ENCODE measurements at regions not wholly inside any gene's neighbourhood (a gene's known extent, or its start where the extent isn't known, plus 50 kb on each side); places are given as distances from the start of the nearest gene placed in this dataset.

DNA sequence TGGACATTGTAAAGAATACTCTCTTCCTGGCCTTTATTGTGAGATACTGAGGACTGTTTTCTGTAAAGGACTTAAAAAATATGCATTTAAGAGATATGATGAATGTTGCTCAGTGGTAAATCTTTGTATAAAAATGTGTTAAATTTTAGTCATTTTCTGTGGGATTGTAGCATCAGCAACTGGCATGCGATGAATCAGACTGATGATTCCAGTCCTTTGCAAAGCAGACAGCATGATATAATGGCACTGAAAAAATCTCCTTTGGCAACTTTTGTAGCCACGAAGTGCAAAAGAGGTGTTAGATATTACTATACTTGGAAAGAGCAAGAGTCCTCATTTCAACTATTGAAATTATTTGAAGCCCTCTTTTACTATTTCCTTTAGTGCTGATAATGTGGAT lies 678.7 kb downstream of the PLCL1 start:
- no peak for DNase-seq

DNA sequence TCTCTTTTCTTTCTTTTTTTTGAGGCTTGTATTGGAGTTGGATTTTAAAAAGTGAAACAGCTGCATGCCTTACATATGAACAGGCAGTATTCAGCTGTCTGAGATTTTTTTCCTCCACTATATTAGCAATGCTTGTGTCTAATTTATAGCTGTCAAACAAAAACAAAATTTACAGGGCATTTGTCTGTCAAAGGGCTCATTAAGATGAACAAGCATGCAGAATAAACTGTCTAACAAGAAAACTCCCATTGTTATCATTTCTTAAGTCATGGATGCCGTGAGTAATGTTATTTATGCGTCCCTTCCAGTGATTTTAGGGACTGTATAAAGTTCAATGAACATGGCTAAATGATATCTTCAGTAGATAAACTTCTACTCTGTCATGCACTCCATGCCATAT lies 674.7 kb downstream of the PLCL1 start:
- no peak for DNase-seq

DNA sequence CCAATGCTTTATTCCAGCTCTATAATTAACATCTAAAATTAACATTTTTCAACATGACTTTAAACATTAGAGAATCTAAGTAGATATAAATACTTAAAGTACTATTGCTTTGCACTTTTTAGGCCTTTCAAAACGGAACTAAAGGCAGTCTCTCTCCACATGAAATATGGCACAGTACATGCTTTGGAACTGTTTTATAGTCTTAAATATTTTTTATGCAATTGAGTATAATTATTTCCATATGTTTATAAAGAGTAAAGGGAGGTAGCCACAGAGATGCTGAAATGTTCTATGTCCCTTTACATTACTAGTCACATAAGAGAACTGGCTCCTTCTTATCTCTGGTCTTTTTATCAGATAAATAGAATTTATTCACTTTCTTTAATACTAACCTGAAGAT lies 674.0 kb downstream of the PLCL1 start:
- DNase-seq, result no peak

DNA sequence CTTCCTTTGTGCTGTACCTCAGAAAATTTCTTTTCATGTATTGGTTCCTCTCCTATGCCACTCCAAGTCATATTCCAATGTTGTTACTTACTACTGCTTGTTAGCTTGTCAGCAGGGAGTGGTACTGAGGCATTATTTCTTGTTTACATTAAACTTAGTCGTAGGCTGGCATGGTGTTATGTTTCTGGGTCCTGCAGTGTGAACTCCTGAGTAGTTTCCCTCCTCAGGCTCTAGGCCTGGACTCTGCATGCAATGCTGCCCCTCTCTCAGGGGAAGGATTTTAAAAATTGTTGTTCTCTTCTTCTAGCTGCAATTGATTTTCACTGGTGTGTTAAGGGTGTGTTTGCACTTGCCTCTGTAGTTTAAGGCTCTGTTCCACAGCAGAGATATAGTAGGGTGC lies 671.6 kb downstream of the PLCL1 start:
- no peak for DNase-seq

DNA sequence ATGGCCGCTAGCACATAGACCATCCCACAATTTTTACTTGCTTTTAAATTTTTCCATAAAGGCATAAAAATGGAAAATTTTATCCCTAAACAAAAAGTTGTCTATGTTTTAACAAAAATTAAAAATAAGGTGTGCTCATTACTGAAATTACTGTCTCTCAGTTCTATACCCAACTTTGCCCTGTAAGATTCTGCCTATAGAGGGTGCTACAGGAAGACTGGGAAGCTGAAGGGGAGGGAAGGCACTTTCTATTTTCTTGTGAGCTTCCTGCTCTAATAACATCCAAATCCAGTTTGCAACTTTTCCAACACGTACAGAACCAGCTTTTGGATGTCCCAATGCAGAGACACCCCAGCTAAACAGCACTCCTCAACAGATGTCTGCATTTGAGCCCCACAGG lies 666.9 kb downstream of the PLCL1 start:
- DNase-seq, result no peak

DNA sequence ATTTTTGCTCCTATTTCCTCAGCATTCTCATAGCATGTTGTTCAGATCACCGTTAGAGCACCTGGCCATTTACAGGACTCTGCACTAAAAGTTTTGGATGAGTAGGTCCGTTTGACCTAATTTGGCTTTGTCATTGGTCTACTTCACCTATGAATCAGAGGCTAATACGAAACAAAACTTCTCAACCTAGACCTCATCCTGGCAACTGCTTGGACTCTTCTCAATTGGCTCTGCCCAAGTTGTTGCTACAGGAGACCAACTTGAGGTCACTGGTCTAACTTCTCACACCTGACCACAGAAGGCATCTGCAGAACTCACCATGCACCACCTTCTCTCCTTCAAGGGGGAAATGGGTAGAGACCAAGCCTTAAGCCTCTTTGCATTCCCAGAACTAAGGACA lies 663.7 kb downstream of the PLCL1 start:
- no peak for DNase-seq

DNA sequence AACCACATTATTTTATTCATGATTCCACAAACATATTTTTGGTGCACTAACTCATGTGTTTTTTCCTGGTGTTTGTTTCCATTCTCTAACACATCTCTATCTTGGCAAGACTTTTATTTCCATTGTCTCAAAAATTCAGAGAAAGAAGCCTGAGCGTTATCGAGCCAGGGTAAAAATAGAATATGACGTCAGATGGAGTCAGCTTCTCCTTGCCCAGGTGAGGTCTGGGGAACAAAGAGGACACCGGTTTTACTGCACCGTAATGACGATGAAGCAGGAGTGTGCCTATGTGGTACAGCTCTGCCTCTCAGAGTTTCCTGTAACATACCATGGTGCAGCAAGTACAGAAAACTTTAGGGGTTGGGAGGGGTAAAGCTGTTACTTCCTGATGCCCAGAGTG lies 661.6 kb downstream of the PLCL1 start:
- DNase-seq, result no peak

DNA sequence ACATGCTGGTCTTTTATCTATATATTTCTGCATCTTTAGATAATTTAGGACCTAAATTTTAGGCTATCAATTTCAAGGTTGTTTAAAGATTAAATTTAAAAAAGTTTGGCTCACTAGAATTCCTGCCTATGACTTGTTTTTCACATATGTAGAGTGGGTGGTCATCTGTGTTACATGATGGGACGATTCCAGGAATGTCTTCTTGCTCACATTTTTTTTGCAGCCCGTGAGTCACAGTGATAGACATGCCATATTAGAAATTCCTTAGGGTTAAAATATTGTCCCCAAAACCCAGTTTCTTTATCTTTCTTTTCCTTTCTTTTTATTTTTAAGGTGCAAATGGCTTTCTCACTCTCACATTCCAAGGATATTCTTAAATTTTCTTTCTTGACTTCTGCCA lies 652.0 kb downstream of the PLCL1 start:
- DNase-seq, result no peak

DNA sequence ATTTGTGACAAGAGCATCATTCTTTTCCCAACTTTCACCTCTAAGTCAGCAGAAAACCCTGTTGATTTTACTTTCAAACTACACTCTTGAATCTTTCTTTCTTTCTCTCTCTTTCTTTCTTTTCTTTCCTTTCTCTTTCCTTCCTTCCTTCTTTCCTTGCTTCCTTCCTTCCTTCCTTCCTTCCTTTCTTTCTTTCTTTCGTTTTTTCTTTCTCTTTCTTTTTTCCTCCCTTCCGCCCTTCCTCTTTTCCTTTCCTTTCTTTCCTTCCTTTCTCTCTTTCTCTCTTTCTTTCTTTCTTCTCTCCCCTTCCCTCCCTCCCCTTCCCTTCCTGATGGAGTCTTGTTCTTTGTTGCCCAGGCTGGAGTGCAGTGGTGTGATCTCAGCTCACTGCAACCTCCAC lies 649.5 kb downstream of the PLCL1 start:
- no peak for DNase-seq

DNA sequence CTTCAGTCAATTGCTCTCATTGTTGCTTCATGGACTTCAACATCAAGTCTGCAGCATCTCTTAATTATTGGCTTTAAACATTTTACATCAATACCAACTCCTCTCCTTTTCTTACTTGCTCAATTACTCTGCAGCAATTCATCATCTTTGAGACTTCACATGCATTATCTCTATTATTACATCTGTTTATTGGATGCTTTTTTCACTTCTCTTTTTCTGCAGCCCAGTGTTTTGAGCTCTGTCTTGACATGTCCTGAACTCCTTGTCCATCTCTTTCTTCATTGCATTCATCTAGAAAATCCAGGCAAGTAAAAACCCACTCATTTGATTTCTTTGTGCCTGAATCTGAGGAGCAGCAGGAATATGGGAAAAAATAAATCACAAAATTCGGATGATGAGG lies 647.9 kb downstream of the PLCL1 start:
- DNase-seq, result no peak

DNA sequence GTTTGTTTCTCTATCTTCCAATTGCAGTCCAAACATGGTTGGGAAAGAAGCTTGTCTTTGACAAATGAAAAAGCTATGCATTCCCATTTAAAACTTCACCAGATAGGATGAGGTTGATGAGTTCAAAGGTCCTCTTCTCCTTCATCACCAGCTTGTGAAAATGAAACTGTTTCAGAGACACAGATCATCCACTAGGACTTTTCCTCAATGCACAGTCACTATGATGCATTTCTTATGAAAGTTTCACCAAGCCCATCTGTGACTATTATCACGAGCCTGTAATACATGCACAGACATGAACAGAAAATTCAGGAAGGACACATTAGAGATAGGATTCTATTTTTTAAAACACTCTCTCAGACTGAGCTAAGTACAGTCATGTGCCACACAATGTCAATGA lies 644.4 kb downstream of the PLCL1 start:
- no peak for DNase-seq

DNA sequence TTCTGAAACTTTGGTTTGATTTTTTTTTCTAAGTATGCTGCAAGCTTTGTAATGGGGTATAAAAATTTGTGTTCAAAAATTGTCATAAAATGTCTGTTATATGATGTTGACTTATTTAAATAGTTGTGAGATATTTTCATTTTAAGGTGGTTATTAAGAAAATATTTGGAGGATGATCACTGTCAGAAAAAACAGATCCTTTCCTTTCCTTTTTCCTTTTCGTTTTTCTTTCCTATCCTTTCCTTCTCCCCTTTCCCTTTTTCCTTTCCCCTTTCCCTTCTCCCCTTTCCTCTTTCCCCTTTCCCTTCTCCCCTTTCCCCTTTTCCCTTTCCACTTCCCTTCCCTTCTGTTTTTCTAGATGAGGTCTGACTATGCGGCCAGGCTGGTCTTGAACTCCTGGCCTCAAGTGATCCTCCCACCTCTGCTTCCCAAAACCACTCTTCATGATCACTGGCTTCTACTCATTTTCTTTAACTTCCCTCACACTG lies 640.5 kb downstream of the PLCL1 start:
- DNase-seq, result no peak

DNA sequence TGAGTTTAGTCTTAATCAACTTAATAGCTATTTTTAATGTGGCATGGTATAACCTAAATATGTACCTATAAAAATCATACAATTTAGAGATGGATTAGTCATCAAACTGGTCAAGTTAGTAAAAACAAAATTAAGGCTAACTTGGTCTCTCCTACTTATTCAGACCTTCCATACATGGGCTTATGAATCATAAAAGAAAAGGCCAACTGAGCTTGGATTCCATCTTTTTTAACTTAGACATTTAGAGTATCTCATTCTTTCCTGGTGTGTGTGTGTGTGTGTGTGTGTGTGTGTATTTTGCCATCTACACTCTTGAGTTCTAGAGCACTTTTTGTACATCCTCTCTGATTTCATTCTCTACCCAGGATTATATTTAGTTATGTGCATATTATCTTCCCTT lies 637.5 kb downstream of the PLCL1 start:
- no peak for DNase-seq

DNA sequence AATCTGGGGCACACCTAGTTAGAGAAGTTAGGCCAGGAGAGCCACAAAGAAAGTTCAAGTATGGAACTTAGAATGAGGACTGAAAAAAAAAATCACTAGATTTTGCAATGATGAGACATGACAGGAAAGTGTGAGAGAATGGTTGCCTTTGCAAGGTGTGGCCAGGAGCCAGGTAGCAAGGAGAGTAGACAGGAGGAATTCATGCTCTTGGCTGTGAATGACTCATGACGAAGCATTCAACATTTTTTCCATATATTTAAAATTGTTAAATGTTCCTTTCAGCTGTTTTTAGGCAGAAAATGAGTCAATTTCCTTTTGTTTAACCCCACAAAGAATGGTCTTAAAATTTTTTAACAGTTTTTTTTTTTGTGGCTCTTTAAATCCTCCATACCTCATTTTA lies 636.9 kb downstream of the PLCL1 start:
- no peak for DNase-seq

DNA sequence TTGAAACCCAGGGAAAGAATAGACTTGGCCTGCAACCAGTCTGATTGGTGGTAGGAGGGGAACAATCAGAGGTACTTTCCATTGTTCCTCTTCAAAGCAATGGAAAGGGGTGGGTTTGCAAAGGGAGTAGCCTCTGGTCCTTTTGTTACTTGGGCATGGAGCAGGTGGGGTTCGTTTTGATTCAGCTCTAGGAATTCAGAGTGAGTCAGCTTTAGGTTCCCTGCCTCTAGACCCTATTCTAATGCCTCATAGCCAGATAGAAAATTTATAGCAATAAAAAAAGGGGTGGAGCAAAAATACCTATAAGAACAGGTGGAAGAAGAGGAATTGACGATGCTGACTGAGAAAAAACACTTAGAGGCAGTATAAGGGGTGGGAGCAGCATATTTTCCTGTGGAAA lies 636.4 kb downstream of the PLCL1 start:
- no peak for DNase-seq

DNA sequence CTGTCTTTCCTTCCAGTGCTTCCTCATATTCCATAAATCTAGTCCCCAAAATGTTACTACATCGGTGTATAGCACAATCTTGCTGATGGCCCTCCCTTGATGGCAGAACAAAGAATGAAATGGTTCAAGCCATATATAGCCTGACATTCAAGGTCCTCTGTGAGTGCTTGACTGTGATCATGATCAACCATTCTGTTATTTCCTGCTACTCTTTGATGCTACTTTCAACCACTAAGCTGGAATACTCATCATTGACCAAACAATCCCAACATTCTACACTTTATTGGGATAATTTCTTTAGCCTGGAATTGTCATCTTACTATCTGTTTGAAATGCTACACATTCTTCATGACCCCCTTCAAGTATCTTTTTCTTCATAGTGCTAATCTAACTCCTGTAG lies 633.9 kb downstream of the PLCL1 start:
- no peak for DNase-seq

DNA sequence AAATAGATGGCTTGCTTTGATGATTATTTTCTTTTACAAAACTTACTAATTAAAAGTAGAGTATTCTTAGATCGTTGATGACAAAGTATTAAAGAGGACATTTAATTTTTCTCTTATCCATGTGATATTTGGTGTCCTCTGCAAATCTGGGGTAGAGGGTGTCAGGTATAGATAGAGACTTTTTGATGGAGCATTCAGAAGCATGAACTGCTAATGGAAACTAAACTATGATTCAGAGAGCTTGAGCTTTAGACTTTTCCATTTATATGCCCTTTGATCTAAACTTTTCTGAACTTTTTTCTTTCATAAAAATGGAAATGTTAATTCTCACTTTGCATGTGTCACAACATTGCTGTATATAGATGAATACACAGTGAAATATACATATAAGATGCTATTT lies 619.7 kb downstream of the PLCL1 start:
- no peak for DNase-seq

DNA sequence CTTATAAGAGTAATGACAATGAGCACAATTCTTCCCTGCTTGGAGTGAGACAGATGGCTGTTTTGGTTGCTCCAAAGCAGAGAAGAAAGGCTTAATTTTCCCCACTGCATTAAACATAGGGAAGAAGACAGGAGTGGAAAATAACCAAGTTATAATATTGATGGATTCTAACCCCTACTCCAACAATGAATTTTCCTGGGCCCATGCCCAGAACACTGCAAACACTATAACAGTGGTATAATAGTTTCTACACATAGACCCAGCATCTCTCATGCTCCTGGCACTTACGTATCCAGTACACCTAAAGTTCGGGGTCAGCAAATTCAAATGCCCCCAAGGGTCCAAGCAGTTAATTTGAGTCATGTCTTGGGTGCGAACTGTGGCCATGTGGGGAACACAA lies 613.4 kb downstream of the PLCL1 start:
- no peak for DNase-seq

DNA sequence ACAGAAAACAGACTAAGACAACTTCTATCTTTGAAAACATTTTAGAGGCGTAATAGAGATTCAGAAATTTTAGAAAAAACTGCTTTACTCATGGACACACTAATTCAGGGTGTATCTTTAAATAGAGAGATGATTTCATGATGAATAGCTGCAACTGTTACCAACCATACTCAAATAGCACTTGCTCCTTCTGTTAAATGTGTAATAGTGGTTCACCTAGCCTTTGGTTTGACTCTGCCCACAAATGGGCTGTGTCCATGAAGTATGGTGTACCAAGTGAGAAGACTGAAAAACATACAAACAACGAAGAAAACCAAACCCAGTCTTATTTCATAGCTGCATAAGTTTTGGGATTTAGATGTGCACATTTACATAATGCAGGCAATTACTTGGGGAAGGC lies 610.6 kb downstream of the PLCL1 start:
- DNase-seq, result no peak

DNA sequence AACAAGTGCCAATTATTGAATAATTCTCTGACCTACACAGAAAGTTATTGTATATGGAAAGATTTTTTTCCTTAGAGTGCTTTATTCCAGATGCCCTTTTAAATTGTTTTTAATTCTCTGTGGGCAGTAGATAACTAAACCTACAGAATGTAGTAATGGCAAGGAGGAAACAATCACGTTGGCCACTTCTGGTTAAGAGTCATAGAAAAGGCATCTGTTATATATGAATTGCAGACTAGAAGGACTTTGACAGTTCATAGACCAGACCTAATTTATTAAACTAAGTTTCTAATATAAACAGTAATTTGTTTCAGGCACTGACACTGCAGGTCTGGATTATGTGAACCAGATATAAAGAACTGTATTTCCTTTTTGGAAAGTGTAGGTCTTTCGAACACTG lies 607.5 kb downstream of the PLCL1 start:
- DNase-seq, result no peak

DNA sequence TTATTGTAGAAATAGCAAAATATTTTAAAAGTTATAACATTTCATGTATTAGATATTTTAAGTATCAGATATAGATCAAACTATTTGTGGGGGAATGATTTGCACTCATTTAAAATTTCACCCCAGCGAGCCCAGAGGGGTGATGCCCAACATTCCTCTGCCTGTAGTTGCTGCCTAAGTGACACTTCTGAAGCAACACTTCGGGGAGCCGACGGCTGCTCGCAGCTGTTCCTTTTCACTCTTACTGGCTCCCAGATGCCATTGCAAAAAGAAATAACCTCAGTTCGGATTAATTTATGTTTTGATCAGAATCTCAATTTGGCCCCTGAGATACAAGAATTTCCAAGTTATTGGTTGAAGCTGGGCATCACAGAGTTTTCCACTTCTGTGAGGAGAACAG lies 603.8 kb downstream of the PLCL1 start:
- DNase-seq, result no peak

DNA sequence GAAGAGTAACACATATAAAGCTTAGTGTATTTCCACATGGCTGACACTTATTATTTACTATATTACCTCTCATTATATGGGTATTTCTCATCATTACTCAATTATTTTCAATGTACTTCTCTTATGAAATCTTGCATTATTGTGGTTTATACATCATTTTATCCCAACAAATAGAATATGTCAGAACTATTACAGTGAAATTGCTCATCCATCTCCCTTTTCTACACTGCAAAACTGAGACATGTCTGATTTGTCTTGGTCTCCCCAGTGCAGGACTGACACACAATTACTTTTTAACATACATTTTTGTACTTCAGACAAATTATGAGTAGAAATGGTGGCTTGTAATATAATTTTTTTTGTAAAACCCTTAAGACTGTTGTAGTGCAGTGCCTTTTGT lies 600.9 kb downstream of the PLCL1 start:
- DNase-seq, result no peak

DNA sequence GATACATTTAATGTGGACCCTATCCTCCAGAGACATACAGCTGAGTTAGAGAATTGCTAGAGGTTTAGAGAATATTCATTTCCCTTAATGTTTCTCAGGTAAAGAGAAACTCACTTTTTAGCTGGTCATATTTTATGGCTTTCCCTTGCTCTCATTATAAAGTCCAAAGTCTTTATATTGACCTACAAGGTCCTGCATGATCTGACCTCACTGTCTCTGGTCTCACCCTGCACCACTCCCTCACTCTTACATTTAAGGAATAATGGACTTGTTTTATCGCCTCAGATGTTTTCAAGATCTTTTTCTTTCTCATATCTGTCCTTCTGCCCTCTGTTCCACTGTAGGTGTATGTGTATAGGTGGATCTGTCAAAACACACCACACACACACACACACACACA lies 597.3 kb downstream of the PLCL1 start:
- DNase-seq, result no peak

DNA sequence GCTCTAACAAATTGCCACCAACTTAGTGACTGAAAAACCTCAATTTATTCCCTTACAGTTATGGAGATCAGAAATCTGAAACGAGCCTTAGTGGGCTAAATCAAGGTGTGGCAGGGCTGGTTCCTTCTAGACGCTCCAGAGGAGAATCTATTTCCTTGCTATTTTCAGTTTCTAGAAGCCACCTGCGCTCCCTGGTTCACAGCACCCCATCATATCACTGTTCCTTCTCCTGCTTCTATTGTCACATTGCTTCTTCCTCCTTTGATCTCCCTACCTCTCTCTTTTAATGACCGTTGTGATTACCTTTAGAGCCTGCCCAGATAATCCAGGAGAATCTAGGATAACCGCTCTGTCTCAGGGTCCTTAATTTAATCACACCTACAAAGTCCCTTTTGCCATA lies 596.6 kb downstream of the PLCL1 start:
- DNase-seq, result no peak

DNA sequence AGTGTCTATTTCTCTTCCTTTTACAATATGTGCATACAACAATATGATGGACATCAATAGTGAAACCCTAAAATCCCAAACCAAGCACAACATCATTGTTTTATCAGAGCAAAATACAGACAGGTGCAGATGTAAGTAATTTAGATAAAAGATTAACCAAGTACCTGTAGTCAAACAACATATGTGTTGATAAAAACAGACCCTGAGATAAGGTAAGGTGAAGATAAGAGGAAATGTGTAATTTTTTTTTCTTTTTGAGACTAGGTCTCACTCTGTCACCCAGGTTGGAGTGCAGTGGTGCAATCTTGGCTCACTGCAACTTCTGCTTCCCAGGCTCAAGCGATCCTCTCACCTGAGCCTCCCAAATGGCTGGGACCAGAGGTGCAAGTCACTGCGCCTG lies 589.8 kb downstream of the PLCL1 start:
- no peak for DNase-seq

DNA sequence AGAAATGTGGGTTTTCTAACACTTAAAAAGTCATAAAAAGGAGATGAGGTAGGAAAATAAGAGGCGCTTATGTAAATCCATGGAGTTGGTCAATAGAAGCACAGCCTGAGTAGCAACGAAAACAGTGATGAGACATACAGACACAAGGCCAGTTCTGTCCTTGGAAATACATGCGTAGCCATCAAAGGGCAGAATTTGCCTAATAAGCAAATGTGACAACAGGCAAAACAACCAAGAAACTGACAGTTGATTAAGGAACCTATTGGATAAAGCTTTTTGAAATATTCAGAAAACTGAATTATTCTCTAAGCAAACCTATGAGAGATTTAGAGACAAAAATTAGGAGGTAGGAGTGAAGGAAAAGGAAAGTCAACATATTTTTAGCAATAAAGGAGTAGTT lies 586.3 kb downstream of the PLCL1 start:
- no peak for DNase-seq
